Astrocyte (in vitro differentiated cells and primary cell): ENCODE measurements at regions not wholly inside any gene's neighbourhood (a gene's known extent, or its start where the extent isn't known, plus 50 kb on each side); places are given as distances from the start of the nearest gene placed in this dataset.

Experiments used
- CTCF ChIP-seq: IDR thresholded peaks from 2 replicates; pipeline ENCODE4 v1.5.1; 2011; ENCODE audit warnings: low read depth, mild to moderate bottlenecking, inconsistent platforms, low read length, moderate library complexity; ENCODE audit not compliant: insufficient read depth
- EZH2 ChIP-seq: IDR thresholded peaks from 2 replicates; pipeline ENCODE4 v1.6.1; 2012; ENCODE audit warnings: mild to moderate bottlenecking, low read length, inconsistent platforms; ENCODE audit not compliant: insufficient read depth

DNA sequence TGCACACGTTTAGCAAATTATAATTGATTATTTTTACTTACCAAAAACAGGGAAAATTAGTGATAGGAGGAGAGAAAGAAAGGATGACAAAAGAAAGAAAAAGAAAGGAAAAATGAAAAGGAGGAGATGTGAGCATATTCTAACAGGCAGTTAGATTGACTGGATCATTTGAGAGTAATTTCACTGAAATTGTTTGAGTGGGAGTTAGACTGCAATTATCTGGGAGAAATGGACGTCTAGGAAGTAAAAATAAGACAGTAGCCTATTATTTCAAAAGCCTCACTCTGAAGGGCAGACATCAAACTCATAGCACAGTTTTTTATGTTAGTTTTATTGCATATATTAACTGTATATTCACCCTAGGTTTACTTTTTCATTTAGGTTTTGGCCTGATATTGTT is 272.8 kb upstream of the POU1F1 start:
- TF ChIP-seq EZH2: no peak
- no peak for TF ChIP-seq CTCF
